Middle frontal gyrus (tissue), 1 donor: ENCODE measurements at regions not wholly inside any gene's neighbourhood (a gene's known extent, or its start where the extent isn't known, plus 50 kb on each side); places are given as distances from the start of the nearest gene placed in this dataset.

Experiments used
- DNase-seq: peaks from one replicate; pipeline ENCODE4 v3.0.0-alpha.2; 2015; ENCODE audit warnings: low spot score; ENCODE audit errors: extremely low spot score

- DNase-seq = no peak
These were observed 90.0 kb downstream of the FGF18 start for GRCh38 chr5:171509467-171509866.

- no peak for DNase-seq
These were observed 93.0 kb downstream of the FGF18 start for GRCh38 chr5:171512397-171512796.

GRCh38 chr5:171513591-171513990, 94.1 kb downstream of the FGF18 start:
- no peak for DNase-seq

- no peak for DNase-seq
These were observed 99.5 kb downstream of the FGF18 start for GRCh38 chr5:171518916-171519315.

GRCh38 chr5:171520300-171521174, 101.1 kb downstream of the FGF18 start:
- DNase-seq = no peak

GRCh38 chr5:171521219-171521633, 101.8 kb downstream of the FGF18 start:
- DNase-seq = no peak

GRCh38 chr5:171521679-171522078, 102.2 kb downstream of the FGF18 start:
- DNase-seq = no peak

- no peak for DNase-seq
These were observed 104.3 kb downstream of the FGF18 start for GRCh38 chr5:171523781-171524180.

GRCh38 chr5:171524466-171524865, 105.0 kb downstream of the FGF18 start:
- no peak for DNase-seq

- no peak for DNase-seq
These were observed 105.6 kb downstream of the FGF18 start for GRCh38 chr5:171525085-171525484.

GRCh38 chr5:171528036-171528435, 108.6 kb downstream of the FGF18 start:
- DNase-seq = no peak

GRCh38 chr5:171528865-171529614, 109.6 kb downstream of the FGF18 start:
- DNase-seq = no peak

GRCh38 chr5:171531638-171532037, 112.2 kb downstream of the FGF18 start:
- DNase-seq = no peak

- no peak for DNase-seq
These were observed 113.7 kb downstream of the FGF18 start for GRCh38 chr5:171533153-171533552.

GRCh38 chr5:171534043-171534895, 114.8 kb downstream of the FGF18 start:
- no peak for DNase-seq

- DNase-seq = no peak
These were observed 115.7 kb downstream of the FGF18 start for GRCh38 chr5:171535162-171535561.

GRCh38 chr5:171537070-171537849, 117.8 kb downstream of the FGF18 start:
- DNase-seq = no peak

GRCh38 chr5:171537923-171538537, 118.6 kb downstream of the FGF18 start:
- DNase-seq = no peak

GRCh38 chr5:171538681-171539080, 119.2 kb downstream of the FGF18 start:
- no peak for DNase-seq

GRCh38 chr5:171540865-171541264, 121.4 kb downstream of the FGF18 start:
- no peak for DNase-seq
